ENCODE measurements at regions not wholly inside any gene's neighbourhood (a gene's known extent, or its start where the extent isn't known, plus 50 kb on each side); places are given as distances from the start of the nearest gene placed in this dataset.
"Not testable (repeated sequence)": the region's sequence is repeated elsewhere in the genome, so short reads cannot be mapped to it uniquely, and the experiment has no call there.

- DNase-seq (ENCODE audit: low read depth in 2 of 3, low spot score in 2 of 3), result no peak
Observed at GRCh38 chr6:105882121-105882803, 203.9 kb upstream of the PRDM1 start.

- DNase-seq (ENCODE audit: low read depth in 2 of 3, low spot score in 2 of 3), result no peak
Observed at GRCh38 chr6:105881608-105882007, 204.5 kb upstream of the PRDM1 start.

- no peak for DNase-seq (ENCODE audit: low read depth in 2 of 3, low spot score in 2 of 3)
Observed at GRCh38 chr6:105880030-105880492, 206.1 kb upstream of the PRDM1 start.

GRCh38 chr6:105879146-105879545 is 207.0 kb upstream of the PRDM1 start:
- no peak for DNase-seq (ENCODE audit: low read depth in 2 of 3, low spot score in 2 of 3)

GRCh38 chr6:105875974-105876640 is 210.0 kb upstream of the PRDM1 start:
- DNase-seq (ENCODE audit: low read depth in 2 of 3, low spot score in 2 of 3), result no peak

- no peak for DNase-seq (ENCODE audit: low read depth in 2 of 3, low spot score in 2 of 3)
Observed at GRCh38 chr6:105874835-105875626, 211.1 kb upstream of the PRDM1 start.

GRCh38 chr6:105873799-105874198 is 212.3 kb upstream of the PRDM1 start:
- no peak for DNase-seq (ENCODE audit: low read depth in 2 of 3, low spot score in 2 of 3)

GRCh38 chr6:105873211-105873704 is 212.9 kb upstream of the PRDM1 start:
- DNase-seq (ENCODE audit: low read depth in 2 of 3, low spot score in 2 of 3), result no peak

- DNase-seq (ENCODE audit: low read depth in 2 of 3, low spot score in 2 of 3), result no peak
Observed at GRCh38 chr6:105872249-105872648, 213.9 kb upstream of the PRDM1 start.

GRCh38 chr6:105871542-105871941 is 214.6 kb upstream of the PRDM1 start:
- no peak for DNase-seq (ENCODE audit: low read depth in 2 of 3, low spot score in 2 of 3)

- DNase-seq (ENCODE audit: low read depth in 2 of 3, low spot score in 2 of 3), result no peak
Observed at GRCh38 chr6:105869835-105870440, 216.2 kb upstream of the PRDM1 start.

- no peak for DNase-seq (ENCODE audit: low read depth in 2 of 3, low spot score in 2 of 3)
Observed at GRCh38 chr6:105868823-105869460, 217.2 kb upstream of the PRDM1 start.

GRCh38 chr6:105867821-105868220 is 218.3 kb upstream of the PRDM1 start:
- no peak for DNase-seq (ENCODE audit: low read depth in 2 of 3, low spot score in 2 of 3)

- DNase-seq (ENCODE audit: low read depth in 2 of 3, low spot score in 2 of 3), result no peak
Observed at GRCh38 chr6:105867277-105867676, 218.9 kb upstream of the PRDM1 start.

- DNase-seq (ENCODE audit: low read depth in 2 of 3, low spot score in 2 of 3), result no peak
Observed at GRCh38 chr6:105862936-105863607, 223.1 kb upstream of the PRDM1 start.

- not testable (repeated sequence) for DNase-seq (ENCODE audit: low read depth in 2 of 3, low spot score in 2 of 3)
Observed at GRCh38 chr6:105860927-105861326, 225.2 kb upstream of the PRDM1 start.

- no peak for DNase-seq (ENCODE audit: low read depth in 2 of 3, low spot score in 2 of 3)
Observed at GRCh38 chr6:105859457-105859856, 226.7 kb upstream of the PRDM1 start.

- DNase-seq (ENCODE audit: low read depth in 2 of 3, low spot score in 2 of 3), result not testable (repeated sequence)
Observed at GRCh38 chr6:105858639-105859038, 227.5 kb upstream of the PRDM1 start.

GRCh38 chr6:105855433-105855832 is 230.7 kb upstream of the PRDM1 start:
- no peak for DNase-seq (ENCODE audit: low read depth in 2 of 3, low spot score in 2 of 3)

- not testable (repeated sequence) for DNase-seq (ENCODE audit: low read depth in 2 of 3, low spot score in 2 of 3)
Observed at GRCh38 chr6:105853979-105854378, 232.2 kb upstream of the PRDM1 start.
